Transverse colon (tissue), 4 donors: ENCODE measurements at regions not wholly inside any gene's neighbourhood (a gene's known extent, or its start where the extent isn't known, plus 50 kb on each side); places are given as distances from the start of the nearest gene placed in this dataset.

Experiments used
- CTCF ChIP-seq, 5 experiments: fragments of 200-600 bp in 3 of 5; fragments of 450-650 bp in 2 of 5; sonication (generic) in 3 of 5; IDR thresholded peaks; 1 replicate in 2 of 5; 2 replicates in 3 of 5; pipeline ENCODE4 v1.5.1; 2016 to 2017; ENCODE audit warnings: antibody characterized with exemption in 5 of 5, inconsistent platforms in 3 of 5, mild to moderate bottlenecking in 2 of 5, moderate library complexity in 1 of 5
- POLR2AphosphoS5 ChIP-seq, 3 donors: sonication (generic); formaldehyde crosslinking; IDR thresholded peaks; one replicate each; pipeline ENCODE4 v1.6.1; 2016; ENCODE audit warnings: antibody characterized with exemption in 3 of 3

GRCh38 chrX:110965409-110966090 lies 130.4 kb upstream of the PAK3 start:
- TF ChIP-seq CTCF (IDR thresholded peaks at IDR 0.05) = no peak
- TF ChIP-seq POLR2AphosphoS5 (IDR thresholded peaks at IDR 0.05) = no peak
